HUES48 (cell line): ENCODE measurements at regions not wholly inside any gene's neighbourhood (a gene's known extent, or its start where the extent isn't known, plus 50 kb on each side); places are given as distances from the start of the nearest gene placed in this dataset.

Experiments
- H3K27ac ChIP-seq: one replicate; pipeline ENCODE4 v1.7.0; 2013; ENCODE audit warnings: low read depth, low read length, inconsistent platforms
- H3K27me3 ChIP-seq: 2 replicates; pipeline ENCODE4 v1.6.1; 2013; ENCODE audit warnings: mild to moderate bottlenecking, low read length; ENCODE audit not compliant: control insufficient read depth, insufficient read depth
- H3K36me3 ChIP-seq: 2 replicates; pipeline ENCODE4 v1.6.1; 2013; ENCODE audit warnings: low read length; ENCODE audit not compliant: control insufficient read depth, insufficient read depth
- H3K4me1 ChIP-seq: 2 replicates; pipeline ENCODE4 v1.6.1; 2013; ENCODE audit warnings: mild to moderate bottlenecking, low read length; ENCODE audit not compliant: control insufficient read depth, insufficient read depth
- H3K4me3 ChIP-seq: 2 replicates; pipeline ENCODE4 v1.5.1; 2013; ENCODE audit warnings: mild to moderate bottlenecking, low read depth, low read length
- H3K9ac ChIP-seq: 2 replicates; pipeline ENCODE4 v1.6.1; 2013; ENCODE audit warnings: mild to moderate bottlenecking, low read depth, low read length, moderate library complexity
- H3K9me3 ChIP-seq: 2 replicates; pipeline ENCODE4 v1.6.1; 2013; ENCODE audit warnings: low read length; ENCODE audit not compliant: control insufficient read depth, insufficient read depth

- Histone ChIP-seq H3K36me3 (no peaks in the 10 kb centered on the region), H3K9ac (no peak overlapping the region), H3K27me3 (no peaks in the 10 kb centered on the region), H3K4me3 (no peak overlapping the region), H3K4me1 (no peaks in the 10 kb centered on the region), H3K9me3 (no peaks in the 10 kb centered on the region; the same call in 1 of the 2 replicates), H3K27ac (no peak overlapping the region)
Measured at GRCh38 chr5:6273749-6274148, 104.6 kb downstream of the MED10 start.

GRCh38 chr5:6273090-6273735, 105.1 kb downstream of the MED10 start:
- H3K4me1 ChIP-seq = no peaks in the 10 kb centered on the region
- no peak overlapping the region for H3K9ac ChIP-seq
- no peak overlapping the region for H3K4me3 ChIP-seq
- H3K27me3 ChIP-seq = no peaks in the 10 kb centered on the region
- H3K36me3 ChIP-seq = no peaks in the 10 kb centered on the region
- H3K9me3 ChIP-seq = no peaks in the 10 kb centered on the region; the same call in 1 of the 2 replicates
- H3K27ac ChIP-seq = no peak overlapping the region

- no peak overlapping the region for H3K9ac ChIP-seq
- H3K4me1 ChIP-seq = no peaks in the 10 kb centered on the region
- H3K27ac ChIP-seq = no peak overlapping the region
- no peak overlapping the region for H3K4me3 ChIP-seq
- H3K36me3 ChIP-seq = no peaks in the 10 kb centered on the region
- H3K9me3 ChIP-seq = no peaks in the 10 kb centered on the region; the same call in 1 of the 2 replicates
- H3K27me3 ChIP-seq = no peaks in the 10 kb centered on the region
Measured at GRCh38 chr5:6269925-6270324, 108.4 kb downstream of the MED10 start.

- no peak overlapping the region for H3K27ac ChIP-seq
- H3K4me1 ChIP-seq = no peaks in the 10 kb centered on the region
- no peak overlapping the region for H3K9ac ChIP-seq
Measured at GRCh38 chr5:6266671-6267197, 111.6 kb downstream of the MED10 start.

GRCh38 chr5:6264394-6264793, 114.0 kb downstream of the MED10 start:
- Histone ChIP-seq H3K9me3 (no peaks in the 10 kb centered on the region), H3K4me1 (no peaks in the 10 kb centered on the region), H3K27ac (no peak overlapping the region), H3K4me3 (no peak overlapping the region), H3K27me3 (no peaks in the 10 kb centered on the region), H3K9ac (no peak overlapping the region), H3K36me3 (no peaks in the 10 kb centered on the region)

More at GRCh38 chr5:6266671-6267197, 111.6 kb downstream of the MED10 start:
- H3K36me3 ChIP-seq = no peaks in the 10 kb centered on the region
- no peaks in the 10 kb centered on the region; the same call in 1 of the 2 replicates for H3K9me3 ChIP-seq
- H3K4me3 ChIP-seq = no peak overlapping the region
- no peaks in the 10 kb centered on the region for H3K27me3 ChIP-seq

GRCh38 chr5:6262651-6263363, 115.5 kb downstream of the MED10 start:
- Histone ChIP-seq H3K9ac (no peak overlapping the region), H3K4me3 (no peak overlapping the region), H3K27me3 (no peaks in the 10 kb centered on the region), H3K4me1 (no peaks in the 10 kb centered on the region), H3K9me3 (no peaks in the 10 kb centered on the region), H3K27ac (no peak overlapping the region), H3K36me3 (no peaks in the 10 kb centered on the region)

- H3K27me3 ChIP-seq = no peaks in the 10 kb centered on the region
- H3K9me3 ChIP-seq = no peaks in the 10 kb centered on the region
- no peak overlapping the region for H3K27ac ChIP-seq
- H3K9ac ChIP-seq = no peak overlapping the region
- H3K36me3 ChIP-seq = no peaks in the 10 kb centered on the region
- H3K4me1 ChIP-seq = no peaks in the 10 kb centered on the region
- H3K4me3 ChIP-seq = no peak overlapping the region
Measured at GRCh38 chr5:6261668-6262067, 116.7 kb downstream of the MED10 start.

- Histone ChIP-seq H3K36me3 (no peaks in the 10 kb centered on the region), H3K9me3 (no peaks in the 10 kb centered on the region), H3K4me3 (no peak overlapping the region), H3K27me3 (no peaks in the 10 kb centered on the region), H3K9ac (no peak overlapping the region), H3K4me1 (no peaks in the 10 kb centered on the region), H3K27ac (no peak overlapping the region)
Measured at GRCh38 chr5:6261256-6261655, 117.1 kb downstream of the MED10 start.

GRCh38 chr5:6260846-6261245, 117.5 kb downstream of the MED10 start:
- no peaks in the 10 kb centered on the region for H3K9me3 ChIP-seq
- no peak overlapping the region for H3K27ac ChIP-seq
- H3K36me3 ChIP-seq = no peaks in the 10 kb centered on the region
- no peak overlapping the region for H3K9ac ChIP-seq
- no peaks in the 10 kb centered on the region for H3K4me1 ChIP-seq
- no peaks in the 10 kb centered on the region for H3K27me3 ChIP-seq
- no peak overlapping the region for H3K4me3 ChIP-seq

GRCh38 chr5:6256901-6257300, 121.4 kb downstream of the MED10 start:
- Histone ChIP-seq H3K9ac (no peak overlapping the region), H3K4me3 (no peak overlapping the region), H3K9me3 (no peaks in the 10 kb centered on the region), H3K27me3 (no peaks in the 10 kb centered on the region), H3K4me1 (no peaks in the 10 kb centered on the region), H3K36me3 (no peaks in the 10 kb centered on the region), H3K27ac (no peak overlapping the region)

GRCh38 chr5:6255956-6256355, 122.4 kb downstream of the MED10 start:
- Histone ChIP-seq H3K4me1 (no peaks in the 10 kb centered on the region), H3K27ac (no peak overlapping the region), H3K4me3 (no peak overlapping the region), H3K36me3 (no peaks in the 10 kb centered on the region), H3K27me3 (no peaks in the 10 kb centered on the region), H3K9ac (no peak overlapping the region), H3K9me3 (no peaks in the 10 kb centered on the region)
